Hematopoietic multipotent progenitor cell treated with erythropoietin and hydrocortisone succinate and interleukin-3 and kit ligand, for 17 days (in vitro differentiated cells): ENCODE measurements at regions not wholly inside any gene's neighbourhood (a gene's known extent, or its start where the extent isn't known, plus 50 kb on each side); places are given as distances from the start of the nearest gene placed in this dataset.
"Not testable (repeated sequence)": the region's sequence is repeated elsewhere in the genome, so short reads cannot be mapped to it uniquely, and the experiment has no call there.

Source experiments
- DNase-seq: peaks from one replicate; pipeline ENCODE4 v3.0.0-alpha.2; 2015; ENCODE audit warnings: low spot score

DNA sequence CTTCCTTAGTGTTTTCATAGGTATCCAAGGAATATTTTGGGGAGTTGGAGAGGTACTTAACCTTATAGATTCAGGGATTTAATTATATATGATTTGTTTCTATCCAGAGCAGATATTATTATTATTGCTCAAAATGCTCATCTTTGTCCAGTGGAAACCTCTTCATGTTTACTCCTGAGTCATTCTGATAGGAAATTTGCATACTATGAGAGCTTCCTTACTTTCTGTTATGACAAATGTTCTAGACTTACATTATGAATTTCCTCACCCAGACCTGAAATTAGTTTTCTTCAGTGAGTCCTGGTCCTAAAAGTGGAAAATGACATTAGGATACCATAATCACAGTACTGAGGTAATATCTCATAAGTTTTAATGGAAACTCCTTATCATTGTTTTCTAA is 57.5 kb upstream of the PLPPR5 start:
- DNase-seq, result no peak

DNA sequence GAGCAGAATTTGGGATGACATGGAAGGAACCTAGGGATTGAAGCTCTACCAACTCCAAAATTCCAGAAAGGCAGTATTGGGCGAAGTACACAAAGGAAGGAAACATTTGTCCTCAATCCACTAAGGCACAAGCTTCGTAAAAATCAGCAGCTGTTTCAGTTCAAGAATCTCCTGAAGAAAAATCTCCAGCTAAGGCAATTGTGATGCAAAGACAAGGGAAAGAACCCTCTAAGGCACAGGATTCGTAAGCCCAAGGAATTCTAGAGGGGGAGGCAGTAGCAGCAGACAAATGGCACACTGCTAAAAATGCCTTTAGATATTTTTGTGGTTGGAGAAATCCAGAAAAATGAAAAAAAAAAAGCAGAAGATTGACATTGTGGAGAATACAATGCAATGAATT is 64.5 kb upstream of the PLPPR5 start:
- no peak for DNase-seq

- not testable (repeated sequence) for DNase-seq
Measured at GRCh38 chr1:99078529-99078928, 73.9 kb upstream of the PLPPR5 start.

DNA sequence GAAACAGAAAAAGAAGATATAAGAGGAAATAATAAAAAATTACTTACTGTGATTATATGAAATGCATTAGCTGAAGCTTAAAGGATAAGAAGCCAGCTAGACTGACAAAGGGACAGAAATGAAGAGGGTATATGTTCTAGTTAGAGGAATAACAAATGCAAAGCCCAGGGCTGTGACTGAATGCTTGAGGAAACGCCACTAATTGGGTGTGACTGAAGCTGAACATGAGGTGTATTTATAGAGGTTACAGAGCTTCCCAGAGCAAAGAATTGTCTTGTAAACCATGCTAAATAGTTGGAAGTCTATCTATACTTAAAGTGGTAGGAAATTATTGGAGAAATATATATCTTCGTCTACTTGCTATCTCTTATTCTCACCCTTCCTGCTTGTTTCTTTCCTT is 77.7 kb upstream of the PLPPR5 start:
- no peak for DNase-seq

- no peak for DNase-seq
Measured at GRCh38 chr1:99083338-99083737, 78.7 kb upstream of the PLPPR5 start.

GRCh38 chr1:99084562-99084961 is 79.9 kb upstream of the PLPPR5 start:
- DNase-seq, result no peak

DNA sequence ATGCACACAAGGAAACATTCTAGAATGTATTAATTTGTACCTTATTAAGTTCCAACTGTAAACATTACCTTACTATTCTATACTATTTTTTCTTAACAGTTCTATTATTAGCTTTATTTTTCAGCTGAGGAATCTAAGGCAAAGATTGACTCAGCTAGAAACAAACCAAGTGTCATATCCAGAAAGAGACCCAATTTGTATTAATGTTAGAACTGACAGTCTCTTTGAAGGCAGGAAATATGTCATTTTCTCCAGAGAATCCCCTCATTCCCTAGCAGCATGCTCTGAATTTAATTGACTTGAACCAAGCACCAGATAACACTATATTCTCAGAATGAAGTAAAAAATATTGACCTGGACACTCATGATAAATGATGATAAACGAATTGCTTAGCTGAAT is 81.4 kb upstream of the PLPPR5 start:
- DNase-seq, result no peak

GRCh38 chr1:99098589-99098988 is 93.9 kb upstream of the PLPPR5 start:
- no peak for DNase-seq

DNA sequence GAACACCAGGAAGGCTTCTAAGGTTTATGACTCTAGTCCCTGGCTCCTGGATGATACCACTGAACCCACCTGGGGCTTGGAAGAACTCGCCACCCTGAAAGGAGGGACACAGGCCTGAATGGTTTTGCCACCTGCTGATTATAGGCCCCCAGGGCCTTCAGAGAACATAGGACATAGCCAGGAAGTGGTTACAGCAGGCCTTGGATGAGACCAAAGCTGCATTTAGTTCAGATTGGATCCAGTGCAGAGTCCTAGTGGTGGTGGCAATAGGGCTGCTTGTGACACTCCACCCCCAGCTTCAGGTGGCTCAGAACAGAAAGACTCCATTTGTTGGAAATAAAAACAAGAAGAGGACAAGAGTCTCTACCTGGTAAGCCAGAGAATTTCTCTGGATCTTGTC is 101.6 kb upstream of the PLPPR5 start:
- DNase-seq, result no peak

DNA sequence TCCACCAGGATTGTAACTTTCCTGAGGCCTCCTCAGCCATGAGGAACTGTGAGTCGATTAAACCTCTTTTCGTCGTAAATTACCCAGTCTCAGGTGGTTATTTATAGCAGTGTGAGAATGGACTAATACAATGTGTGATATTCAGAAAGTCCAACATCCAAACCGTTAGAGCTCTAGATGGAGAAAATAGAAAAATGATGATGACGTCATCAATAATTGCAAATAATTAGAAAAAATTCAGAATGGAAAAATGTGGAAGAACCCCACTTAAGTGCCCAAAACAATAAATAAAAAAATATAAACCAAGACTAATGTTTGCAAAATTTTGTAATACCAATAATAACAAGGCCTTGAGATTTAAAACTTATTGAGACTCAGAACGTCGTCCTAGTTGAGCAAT is 103.0 kb upstream of the PLPPR5 start:
- no peak for DNase-seq

DNA sequence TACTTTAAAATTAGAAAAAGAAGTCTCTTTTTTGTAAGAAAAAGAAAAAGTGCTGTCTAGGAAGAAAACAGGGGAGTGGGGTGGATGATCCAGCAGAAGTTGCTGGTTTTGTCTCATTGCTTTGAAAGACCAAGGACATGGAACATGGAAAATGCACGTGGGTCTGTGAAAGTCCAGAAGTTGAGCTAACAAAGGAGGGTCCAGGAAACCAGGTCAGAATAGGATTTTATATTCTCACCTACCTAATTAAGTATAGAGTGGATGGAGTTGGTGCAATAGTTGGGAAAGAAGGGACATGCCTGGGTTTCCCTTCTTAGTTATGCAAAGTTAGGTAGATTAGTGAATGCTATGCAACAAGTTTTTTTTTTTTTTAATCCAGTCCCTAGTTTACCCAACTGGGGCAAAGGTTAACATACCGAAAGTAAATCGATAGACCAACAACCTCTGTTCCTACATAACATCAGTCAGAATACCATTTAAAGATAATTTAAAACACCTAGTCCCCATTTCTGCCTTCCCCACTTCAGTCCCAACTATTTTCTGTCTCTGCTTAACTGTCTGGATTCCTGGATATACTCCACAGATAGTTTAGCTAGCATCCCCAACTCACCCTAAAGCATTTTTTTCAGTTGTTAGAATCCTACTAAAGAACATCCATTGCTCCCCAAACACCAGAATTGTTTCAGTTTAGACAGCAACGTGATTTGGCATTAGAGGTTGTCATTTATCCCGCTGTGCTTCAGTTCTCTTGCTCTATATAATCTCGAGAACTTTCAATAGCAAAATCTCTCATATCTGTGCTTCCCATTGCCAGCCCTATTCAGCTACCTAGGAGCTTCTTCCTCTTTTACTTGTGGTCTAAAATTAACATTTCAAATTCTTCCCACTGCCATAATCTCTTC is 105.7 kb upstream of the PLPPR5 start:
- no peak for DNase-seq

DNA sequence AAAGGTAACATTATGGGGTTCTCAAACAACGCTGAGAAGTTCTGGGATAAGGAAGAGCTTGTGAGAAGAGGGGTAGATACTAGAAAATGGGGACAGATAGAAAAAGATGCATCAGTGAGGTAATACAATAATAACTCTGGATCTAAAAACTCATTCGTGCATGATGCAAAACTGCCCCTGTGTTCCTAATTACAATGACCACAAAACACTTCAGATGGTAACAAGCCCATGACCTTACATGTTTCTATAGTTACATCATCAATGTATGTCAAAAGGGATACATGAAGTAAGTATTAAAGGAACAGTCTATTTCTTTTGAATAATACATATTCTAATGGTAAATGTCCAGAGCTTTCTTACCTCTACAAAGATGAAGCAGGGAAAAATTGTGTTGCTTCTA is 110.6 kb upstream of the PLPPR5 start:
- no peak for DNase-seq

DNA sequence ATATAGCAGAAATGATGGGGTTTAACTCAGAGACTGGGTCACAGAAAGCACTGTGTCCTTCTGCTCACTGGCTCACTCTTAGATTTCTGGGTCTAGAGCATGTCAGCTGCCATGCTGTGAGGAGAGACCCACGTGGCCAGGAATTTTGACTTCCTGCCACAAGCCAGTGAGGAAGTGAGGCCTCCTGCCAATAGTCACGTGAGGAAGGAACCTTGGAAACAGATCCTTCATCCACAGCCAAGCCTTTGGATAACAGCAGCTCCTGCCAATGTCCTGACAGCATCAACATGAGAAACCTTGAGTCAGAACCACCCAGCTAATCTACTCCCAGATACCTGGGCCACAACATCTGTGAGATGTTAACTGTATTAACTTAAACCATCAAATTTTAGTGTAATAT is 114.5 kb upstream of the PLPPR5 start:
- no peak for DNase-seq

DNA sequence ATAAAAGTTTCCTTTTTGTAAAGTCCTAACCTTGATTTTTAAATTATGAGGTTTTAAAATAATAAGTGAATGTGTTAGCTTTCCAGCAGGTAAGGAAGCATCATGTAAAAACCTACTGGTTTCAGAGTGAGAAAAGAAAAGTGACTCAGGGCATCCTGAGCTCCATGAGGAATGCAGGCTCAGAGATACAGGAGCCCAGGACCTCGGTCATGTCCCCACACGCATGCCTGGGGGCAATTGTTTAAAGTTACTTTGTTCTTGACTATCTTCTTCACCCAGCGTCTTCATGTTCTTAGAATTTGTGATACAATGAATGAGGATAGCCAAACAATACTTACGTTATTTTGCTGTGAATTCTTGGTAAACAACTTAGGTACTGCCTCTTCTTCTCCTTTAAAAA is 117.4 kb upstream of the PLPPR5 start:
- no peak for DNase-seq

DNA sequence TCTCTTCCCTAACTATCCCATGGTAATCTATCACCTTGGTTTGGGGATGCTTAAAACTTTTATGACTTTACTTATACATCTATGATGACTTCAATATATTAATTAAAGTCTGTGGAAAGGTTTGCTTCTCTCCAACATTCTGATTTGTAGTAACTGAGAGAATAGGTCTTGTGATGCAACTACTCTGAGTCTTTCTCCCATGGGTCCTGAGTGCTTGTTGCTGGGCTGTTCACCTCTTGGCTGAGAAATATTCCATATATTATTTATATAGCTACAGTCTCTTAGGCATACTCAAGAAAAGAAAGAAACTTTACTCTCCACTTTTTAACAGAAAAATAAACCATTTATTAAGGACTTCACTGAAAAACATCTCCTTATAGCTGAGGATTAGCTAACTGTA is 119.3 kb upstream of the PLPPR5 start:
- DNase-seq, result no peak

DNA sequence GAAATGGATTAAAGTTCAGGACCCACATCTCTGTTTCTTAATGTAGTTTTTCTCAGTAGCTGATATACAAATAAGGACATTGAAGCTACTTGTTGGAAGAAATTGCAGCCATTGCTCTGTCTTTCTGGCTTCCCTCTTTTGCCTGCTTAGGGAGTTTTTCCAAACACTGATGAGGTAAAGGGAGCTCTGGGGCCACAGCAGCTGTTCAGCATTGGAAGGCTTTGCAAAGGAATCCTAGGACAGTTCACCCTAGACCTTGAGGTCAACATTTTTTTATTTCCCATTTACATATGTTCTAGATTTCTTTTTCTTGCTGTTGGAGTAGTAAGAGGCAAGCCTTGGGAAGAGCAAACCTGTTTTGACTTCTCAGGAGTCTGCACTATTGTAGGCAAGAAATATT is 126.9 kb upstream of the PLPPR5 start:
- DNase-seq, result no peak

DNA sequence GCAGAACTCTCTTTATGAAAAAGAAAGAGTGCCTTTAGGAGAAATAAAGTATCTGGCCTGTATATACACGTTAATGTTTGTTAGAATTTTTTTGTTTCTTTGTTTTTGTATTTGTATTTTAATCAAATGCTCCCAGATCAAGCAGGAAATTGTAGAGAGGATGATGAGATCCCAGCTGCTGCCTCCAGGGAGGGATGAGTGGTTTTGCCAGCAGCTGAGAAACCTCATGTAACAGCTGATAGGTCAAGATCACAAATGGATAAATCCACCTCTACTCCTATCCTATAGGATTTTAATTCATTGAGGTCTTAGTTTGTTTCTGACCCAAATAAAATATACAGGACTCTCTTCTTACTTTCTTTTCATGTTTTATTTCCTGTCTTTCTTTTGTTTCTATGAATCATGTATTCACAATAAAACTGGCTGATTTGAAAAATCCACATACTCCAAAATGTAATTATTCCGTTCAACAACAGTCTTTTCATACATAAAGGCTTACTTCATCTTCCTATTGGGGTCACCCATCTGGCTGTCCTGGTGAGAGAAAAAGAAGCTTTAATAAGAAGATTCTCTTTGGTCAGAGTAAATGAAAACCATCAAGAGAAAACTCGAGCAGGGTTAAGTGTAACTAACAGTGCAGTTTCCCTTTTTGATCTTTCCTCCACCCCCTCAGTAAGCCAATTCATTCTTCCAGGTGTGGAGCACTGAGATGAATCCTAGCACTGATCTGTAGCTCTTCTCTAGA is 129.3 kb upstream of the PLPPR5 start:
- no peak for DNase-seq

DNA sequence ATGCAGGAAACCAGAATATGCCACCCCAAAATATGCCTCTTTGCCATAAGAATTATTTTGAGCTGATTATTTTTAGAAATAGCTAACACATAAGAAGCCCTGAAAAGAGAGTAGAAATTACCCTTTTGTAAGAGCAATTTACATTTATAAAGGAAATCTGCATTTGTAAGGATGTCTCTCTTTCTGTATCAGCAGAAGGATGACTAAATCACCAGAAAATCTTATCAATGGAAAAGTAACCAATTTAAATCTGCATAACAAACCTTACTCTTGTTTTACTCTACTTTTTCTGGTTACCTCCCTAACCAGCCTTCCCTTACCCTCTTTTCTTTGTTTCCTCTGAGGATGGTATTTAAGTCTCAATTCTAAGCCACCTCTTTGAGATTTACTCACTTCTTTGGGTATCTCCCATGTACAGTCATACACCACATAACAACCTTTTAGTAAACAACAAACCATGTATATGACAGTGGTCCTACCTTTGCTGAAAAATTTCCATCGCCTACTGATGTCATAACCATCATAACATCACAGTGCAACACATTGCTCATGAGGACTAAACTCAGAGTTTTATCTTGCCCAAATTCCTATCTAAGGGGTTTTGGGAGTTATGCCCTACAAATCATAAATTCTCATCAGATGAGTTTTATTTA is 126.6 kb upstream of the PLPPR4 start:
- DNase-seq, result no peak

DNA sequence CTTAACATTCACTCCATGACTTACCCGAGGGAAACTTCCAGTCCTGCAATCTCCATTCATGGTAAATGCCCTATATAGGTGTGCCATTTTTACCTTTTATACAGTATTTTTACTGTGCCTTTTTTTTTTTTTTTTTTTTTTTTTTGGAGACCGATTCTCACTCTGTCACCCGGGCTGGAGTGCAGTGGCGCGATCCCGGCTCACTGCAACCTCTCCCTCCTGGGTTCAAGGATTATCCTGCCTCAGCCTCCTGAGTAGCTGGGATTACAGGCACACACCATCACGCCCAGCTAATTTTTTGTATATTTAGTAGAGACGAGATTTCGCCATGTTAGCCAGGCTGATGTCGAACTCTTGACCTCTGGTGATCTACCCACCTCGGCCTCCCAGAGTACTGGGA is 124.4 kb upstream of the PLPPR4 start:
- no peak for DNase-seq

- no peak for DNase-seq
Measured at GRCh38 chr1:99146129-99146848, 118.0 kb upstream of the PLPPR4 start.

DNA sequence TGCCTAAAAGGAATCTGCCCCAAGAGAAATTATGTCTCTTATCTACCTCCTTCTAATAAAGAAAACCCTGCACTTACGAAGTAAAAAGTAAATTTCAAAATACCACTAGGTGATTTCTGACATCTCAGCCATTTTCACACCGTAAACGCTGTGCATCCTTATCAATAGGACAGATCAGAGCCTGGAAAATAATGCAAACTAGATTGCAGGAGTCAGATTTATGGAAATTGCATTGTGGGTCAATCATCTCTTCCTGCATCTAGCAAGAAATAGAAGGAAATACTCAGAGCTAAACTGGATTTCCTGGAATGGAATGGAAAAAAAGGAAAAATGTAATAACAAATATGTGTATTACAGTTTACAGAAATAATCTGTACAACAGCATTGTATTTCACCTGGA is 114.3 kb upstream of the PLPPR4 start:
- no peak for DNase-seq

- DNase-seq, result no peak
Measured at GRCh38 chr1:99152132-99152531, 112.2 kb upstream of the PLPPR4 start.
